Central memory CD4-positive, alpha-beta T cell (primary cell): ENCODE measurements at regions not wholly inside any gene's neighbourhood (a gene's known extent, or its start where the extent isn't known, plus 50 kb on each side); places are given as distances from the start of the nearest gene placed in this dataset.

Experiments
- DNase-seq: peaks from one replicate; pipeline ENCODE4 v3.0.0; 2022

DNA sequence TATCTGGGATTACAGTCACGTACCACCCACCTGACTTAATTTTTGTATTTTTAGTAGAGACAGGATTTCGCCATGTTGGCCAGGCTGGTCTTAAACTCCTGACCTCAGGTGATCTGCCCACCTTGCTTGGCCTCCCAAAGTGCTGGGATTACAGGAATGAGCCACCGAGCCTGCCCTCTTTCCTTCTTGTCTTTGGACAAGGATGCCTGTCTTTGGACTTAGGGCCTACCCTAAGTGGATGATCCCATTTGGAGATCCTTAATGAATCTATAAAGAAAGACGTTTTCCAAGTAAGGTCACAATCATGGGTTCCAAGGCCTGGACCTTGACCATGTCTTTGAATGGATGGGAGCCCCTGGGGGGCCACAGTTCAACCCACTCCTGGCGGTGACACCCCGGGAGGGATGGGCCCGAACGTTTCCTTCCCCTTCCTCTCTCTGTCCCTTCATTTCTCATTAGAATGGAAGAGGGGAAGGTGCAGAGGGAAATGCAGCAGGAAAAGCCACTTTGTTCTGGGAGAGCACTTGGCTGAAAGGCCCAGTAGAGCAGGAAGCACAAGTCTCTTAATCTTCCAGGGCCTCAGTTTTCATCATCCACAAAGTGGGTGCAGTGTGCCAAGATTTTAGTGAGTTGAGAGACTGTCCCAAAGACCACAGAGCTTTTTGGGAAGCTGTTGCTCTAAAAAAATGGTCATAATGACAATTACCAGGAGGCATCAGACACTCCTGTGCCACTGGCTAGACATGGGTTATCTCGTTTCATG is 353.3 kb downstream of the SEC14L1 start:
- no peak for DNase-seq

DNA sequence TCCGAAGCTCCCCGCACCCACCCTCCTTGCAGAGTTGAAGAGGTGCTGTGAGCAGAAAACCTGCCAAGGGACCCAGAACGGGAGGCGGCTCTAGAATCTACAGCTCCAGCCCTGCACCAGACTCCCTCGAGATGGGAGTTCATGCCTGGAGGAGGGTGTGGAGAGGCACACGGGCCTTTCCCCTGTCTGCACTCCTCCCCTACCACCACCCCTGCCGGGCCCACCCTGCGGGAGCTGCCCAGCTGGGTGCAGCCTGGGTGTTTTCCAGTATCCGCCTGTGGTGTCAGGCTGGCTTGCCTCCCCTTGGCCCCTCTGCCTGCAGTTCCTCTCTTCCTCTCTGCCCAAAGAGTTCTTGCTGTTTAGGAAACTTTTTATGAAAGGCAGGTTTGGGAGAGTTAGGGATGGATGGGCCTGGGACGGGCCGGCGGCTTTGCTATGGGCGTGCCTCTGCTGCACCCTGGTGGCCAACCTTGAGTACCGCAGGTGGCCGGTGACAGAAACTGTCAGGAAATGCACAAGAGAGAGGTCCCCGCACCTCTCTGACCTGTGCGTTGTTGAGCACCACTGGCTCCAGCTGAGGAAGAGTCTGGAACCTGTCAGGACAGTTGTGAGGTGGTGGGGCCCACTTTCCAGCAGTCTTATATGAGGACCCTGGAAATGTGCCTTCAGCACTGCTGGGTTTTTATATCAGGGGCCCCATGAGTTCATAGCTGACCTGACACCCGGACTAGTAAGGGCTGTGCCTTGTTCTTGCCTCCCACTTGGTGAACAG is 354.1 kb downstream of the SEC14L1 start:
- DNase-seq = peak; percentile 67

DNA sequence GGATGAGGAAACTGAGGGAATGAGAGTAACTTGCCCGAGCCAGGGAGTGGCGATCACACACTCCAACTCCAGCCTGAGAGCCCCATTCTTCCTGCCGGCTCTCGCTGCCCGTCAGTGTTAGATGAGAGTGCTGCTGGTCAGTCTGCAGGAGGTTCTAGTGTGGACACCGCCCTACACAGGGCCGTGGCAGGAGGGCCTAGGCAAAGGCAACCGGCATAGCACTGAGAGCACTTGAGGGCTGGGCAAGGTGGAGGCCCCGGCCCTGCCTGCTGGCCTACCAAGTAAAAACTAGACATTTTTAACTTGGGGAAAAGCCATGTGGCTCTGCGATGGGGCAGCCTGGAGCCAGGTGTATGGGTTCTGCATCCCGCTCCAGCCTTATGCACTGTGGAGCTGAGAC is 354.8 kb downstream of the SEC14L1 start:
- DNase-seq = no peak

DNA sequence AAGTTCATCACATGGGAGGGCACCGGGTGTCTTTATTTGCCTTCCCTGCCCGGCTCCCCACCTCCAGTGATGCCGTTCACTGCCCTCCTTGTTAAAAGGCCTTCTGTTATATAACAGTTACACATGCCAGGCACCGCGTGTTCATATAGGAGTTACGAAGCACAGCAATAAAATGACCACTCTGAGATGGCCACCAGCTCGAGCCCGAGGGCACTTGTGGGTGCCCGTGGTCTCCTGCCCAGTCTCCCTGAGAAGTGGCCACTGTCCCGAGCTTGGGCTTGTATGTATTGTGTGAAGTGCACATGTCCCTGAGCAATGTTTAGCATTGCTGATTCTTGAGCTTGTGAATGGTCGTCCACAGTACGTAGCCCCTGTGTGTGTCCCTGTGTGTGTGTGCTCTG is 355.6 kb downstream of the SEC14L1 start:
- DNase-seq = no peak

DNA sequence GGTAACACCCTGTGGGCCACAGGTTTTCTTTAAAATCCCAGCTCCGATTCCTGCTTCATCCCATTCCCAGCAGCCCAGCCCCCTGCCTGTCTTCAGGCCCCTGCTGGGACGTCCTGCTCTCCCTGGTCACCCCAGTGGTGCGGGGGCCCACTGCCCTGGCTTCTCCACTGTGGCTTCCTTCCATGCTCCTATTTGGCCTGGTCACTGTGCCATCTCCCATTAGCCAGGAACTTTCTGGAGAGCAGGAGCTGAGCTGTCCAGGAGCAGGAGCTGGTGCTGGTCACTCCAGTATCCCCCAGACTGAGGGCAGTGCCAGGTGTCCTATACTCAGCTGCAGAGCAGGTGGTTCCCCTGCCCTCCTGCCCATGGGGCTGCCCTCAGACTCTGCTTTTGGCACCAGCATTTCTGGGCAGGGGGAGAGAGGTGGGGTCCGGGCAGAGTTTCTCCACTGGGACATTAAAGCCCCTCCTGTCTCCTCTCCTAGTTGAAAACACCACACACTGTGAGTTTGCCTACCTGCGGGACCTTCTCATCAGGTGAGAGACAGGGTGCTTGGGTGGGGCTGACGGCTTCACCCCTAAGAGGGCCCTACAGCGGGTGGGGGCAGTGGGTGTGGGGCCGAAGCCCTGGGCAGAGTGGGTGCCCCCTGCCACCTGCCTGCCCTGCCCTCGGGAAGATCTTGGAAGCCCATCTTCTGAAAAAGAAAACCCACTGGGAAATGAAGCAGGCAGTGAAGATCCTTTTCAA is 356.2 kb downstream of the SEC14L1 start:
- no peak for DNase-seq

DNA sequence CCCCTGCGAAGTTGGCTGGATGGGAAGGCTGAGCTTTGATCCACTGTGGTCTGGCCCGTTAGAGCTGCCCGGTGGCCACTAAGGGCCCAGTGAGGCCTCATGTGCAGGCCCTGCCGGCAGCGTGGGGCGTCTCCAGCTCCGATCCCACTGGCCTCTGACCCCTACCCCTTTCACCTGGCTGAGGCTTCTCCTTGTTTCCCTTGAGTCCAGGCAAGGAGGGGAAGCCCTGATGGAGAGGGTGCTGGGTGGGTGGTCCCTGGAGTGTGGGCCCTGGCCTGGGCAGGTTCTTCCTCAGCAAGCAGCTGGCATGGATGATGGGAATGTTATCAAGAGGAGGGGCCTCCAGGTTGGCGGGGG is 356.8 kb downstream of the SEC14L1 start:
- no peak for DNase-seq

DNA sequence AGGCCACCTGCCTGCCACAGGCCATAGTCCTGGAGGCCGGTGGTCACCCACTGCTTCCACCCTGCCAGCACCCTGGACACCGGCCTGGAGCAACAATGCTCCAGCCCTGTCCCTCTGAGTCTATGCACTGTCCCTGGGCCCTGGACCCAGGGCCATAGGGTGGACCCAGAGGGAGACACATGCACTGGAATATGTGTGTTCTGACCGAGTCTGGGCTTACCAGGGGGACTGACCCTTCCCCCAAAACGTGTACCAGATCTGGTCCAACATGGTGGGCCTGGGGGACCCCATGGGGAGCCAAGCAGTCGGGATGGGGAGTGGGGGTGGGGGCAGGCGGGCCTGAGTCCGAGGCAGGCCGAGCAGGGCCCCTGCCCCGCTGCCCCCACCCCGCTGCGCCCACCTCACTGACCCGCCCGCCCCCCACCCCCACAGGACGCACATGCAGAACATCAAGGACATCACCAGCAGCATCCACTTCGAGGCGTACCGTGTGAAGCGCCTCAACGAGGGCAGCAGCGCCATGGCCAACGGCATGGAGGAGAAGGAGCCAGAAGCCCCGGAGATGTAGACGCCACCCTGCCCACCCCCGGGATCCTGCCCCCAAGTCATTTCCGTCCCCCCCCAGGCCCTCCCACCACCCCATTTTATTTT is 357.4 kb downstream of the SEC14L1 start:
- DNase-seq = no peak

DNA sequence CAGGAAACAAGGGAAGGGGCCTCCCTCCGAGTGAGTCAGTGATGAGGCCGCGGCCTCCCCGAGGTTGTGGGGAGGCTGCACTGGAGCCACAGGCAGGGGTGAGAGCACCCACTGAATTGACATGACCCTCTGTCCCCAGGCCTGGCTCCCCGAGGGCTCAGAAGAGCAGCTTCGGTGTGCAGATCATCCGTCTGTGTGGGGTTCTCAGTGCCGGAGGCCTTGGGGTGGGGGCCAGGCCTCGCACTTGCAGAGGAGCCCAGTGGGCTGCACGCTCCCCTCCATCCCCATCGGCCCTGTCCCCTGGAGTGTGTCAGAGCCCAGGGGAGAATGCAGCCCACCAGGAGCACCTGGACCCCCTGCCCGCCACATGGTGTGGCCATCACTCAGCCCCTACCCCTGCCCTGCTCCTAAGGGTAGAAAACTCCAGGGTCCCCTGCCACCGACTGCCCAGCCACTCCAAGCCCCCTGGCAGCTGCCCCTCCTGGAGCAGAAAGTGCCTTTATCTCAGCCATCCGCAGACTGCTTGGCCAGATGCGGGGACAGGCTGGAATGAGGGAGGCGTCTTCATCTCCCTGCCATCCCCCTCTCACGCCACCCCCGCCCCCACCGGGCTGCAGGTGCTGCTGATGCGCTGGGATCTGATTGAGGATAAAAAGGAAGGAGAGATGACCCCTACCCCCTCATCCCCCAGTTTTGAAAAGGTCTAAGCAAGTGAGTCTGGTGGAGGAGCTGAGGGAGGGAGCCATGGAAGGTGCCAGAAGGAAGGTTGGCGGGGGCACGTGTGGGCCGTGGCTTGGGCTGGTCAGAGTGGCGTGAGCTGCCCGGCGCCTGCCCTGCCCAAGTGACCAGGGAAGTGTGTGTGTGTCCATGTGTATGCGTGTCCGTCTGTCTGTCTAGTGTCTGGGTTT is 358.3 kb downstream of the SEC14L1 start:
- DNase-seq = no peak

DNA sequence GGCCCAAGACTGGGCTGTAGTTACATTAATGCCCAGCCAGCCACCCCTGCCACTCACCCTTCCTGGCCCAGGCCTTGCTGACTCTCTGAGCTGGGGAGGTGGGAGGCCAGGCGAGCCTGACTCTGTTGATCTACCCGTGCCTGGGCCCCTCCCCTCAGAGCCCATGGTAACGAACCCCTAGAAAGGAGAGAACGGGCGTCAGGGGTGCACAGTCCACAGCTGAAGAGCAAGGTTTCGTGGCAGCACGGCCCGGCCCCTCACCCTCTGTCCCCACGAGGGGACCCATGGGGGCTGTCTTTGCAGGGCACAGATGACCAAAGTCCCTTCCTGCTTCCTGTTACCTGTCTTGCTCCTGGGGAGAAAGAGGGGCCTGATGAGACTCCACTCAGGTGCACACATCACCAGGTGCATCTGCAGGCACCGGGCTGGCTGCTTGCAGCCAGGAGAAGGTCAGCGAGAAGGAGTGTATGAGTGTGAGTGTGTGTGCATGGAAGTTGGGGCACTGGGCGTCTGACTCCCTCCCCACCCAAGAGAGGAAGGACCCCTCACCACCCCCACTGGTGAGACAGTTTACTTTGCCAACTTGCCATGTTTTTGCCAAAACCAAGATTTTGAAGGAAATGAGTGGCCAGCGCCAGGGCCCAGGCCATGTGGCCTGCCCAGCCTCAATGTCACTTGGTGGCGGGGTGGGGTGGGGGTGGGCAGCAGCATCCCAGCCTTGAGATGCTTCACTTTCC is 359.1 kb downstream of the SEC14L1 start:
- DNase-seq = no peak

DNA sequence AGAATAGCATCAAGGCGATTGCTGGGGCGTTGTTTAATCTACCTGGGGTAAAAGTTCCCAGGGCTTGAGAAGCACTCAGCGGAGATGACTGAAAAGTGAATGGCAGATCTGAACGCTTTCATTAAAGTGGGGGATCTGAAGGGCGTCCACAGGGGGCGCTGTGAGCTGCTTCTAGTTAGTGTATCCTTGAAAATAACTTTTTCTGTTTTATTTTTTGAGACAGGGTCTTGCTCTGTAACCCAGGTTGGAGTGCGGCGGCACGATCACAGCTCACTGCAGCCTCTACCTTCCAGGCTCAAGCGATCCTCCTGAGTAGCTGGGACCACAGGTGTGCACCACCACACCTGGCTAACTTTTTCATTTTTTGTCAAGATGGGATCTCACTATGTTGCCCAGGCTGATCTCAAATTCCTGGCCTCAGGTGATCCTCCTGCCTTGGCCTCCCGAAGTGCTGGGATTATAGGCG is 360.4 kb downstream of the SEC14L1 start:
- DNase-seq = no peak

DNA sequence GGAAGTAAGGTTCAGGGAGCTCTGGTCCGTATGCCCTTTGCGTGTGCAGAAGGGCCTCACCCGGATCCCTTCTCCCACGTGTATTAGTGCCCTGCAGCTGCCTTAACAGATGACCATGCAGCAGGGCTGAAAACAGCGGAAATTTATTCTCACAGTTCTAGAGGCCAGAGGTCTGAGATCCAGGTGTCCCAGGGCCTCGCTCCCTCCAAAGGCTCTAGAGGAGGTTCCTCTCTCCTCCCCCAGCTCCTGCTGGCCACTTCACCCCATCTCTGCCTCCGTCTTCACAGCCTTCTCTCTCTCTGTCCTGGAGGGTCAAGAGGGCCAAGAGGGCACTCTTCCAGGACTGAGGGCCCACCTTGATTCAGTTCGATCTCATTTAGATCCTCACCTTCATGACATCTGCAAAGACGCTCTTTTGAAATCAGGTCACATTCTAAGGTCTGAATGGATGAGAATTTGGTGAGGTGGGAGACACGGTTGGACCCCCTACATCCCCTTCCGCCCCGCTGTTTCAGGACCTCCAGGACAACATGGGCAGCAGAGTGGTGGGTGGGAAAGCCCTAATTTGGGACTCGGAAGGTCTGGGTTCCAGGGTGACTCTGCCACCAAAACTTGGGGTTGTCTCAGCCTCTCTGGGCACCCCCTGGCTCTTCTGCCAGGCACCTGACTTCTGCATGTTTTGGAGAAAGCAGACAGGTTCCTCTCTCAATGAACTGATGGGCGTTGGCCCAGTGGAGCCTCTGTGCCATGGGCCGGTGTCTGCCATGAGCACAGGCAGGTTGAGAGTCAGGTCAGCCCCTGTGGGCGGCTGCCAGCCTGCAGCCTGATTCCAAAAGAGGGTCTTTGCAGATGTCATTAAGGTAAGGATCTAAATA is 361.2 kb downstream of the SEC14L1 start:
- no peak for DNase-seq

DNA sequence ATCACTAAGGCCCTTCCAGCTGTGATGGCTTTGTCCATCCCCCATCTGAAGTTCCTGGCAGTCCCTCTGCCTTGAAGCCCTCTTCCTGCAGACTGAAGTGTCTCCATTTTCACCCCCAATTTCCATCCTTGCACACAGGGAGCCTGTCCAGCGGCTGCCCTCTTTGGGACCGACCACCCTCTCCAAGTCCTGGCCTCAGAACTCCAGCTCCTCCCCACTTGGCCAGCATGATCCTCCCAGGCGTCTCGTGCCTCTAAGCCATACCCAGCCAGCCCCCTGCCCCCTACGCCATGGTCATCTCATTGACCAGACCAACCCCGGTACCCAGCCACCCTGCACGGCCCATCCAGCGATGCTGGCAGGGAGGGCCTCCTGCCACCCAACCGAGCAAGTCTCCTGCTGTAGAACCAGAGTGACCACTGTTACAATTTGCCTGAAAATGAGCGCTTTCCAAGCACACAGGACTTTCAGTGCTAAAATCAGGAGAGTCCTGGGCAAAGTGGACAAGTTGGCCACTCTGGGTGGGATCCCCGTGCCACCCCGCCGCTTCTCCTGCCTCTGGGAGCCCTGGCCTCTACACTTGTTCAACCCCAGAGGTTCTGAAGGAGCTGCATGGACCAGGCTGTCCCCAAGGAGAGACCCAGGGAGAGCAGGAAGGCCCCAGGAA is 362.0 kb downstream of the SEC14L1 start:
- no peak for DNase-seq

DNA sequence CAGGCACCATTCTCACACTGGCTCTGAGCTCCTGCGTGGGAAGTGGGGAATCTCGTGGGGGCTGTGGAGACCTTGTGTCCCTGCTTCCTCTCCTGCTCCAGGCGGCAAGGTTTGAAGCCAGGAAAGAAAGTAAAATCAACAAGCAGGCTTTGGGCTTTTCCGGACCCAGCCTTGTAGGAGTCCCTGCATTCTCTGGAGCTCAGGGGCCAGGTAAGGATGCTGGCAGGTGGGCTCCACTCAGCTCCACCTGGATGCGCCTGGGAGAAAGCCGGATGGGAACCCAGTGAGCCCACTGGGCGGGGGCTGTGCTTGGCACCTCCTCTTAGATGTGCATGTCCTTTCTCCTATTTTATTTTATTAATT is 362.5 kb downstream of the SEC14L1 start:
- no peak for DNase-seq

DNA sequence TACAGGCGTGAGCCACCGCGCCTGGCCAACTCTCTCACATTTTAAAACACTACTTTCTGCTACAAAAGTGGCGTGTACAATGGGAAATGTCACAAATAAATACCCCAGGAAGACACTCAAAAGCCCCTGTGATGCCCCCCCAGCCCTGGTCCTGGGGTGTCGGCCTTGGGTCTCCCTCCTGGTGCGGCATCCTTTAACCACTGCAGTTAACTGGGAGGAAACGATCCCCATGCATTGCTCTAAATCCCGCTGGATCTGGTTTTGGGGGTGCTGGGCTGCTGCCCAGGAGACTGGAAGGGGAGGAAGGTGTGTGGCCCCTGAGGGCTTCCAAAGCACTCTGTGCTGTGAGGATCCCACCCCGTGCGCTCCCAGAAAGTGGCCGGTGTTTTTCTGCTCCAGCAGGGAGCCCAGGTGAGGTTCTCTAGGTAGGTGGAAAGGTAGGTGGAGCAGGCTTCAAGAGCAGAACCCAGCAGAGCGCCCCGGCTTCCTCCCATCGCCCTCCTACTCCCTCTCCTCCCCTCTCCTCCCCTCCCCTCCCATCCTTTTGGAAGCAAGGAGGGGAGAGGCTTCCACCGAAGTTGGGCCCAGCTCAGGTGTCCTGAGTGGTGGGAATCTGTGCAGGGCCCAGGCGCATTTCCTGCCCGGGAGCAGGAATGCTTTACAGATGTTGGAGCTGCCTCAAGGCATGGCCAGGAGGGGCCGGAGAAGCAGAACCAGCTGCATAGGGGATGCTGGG is 363.3 kb downstream of the SEC14L1 start:
- no peak for DNase-seq

DNA sequence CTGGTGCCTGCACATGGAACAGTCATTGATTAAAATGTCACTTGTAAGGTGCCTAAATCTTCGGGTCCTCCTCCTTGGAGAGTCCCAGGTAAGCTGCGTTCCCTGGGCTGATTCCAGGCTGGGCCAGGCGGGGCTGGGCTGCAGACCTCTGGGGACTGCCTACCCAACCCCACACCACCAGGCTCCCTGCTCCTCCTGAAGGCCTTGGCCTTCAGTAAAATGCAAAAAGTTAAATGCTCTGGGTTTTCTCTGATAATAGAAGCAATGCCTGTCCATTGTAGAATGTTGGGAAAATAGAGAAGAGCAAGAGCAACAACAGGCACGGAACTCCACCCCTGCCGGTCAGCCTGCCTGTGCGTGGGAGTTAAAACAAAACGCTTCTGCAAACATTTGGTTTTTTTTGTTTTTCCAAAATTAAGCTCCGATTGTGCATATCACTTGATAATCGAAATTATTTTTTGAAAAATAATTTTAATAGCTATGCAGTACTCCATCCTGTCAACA is 363.9 kb downstream of the SEC14L1 start:
- no peak for DNase-seq

DNA sequence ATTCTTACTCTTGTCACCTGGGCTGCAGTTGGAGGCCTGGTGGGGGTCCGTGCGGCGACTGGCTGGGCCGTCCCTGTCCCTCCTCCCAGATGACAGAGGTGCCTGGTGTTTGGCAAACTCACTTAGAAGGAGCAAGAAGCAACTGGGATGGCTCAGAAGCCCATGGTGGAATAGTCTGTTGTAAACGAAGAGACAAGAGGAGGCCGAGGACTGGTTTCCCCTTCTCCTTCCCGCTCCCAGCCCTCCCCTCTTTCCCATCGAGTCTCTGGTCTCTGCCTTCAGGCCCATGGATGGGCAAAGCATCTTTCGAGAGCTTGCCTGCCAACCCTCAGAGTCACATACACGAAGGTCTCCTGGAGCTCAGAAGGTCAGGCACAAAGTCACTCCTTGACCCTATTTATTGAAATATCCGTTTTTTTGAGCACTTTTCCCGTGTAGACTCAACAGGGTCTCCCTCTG is 364.4 kb downstream of the SEC14L1 start:
- no peak for DNase-seq

DNA sequence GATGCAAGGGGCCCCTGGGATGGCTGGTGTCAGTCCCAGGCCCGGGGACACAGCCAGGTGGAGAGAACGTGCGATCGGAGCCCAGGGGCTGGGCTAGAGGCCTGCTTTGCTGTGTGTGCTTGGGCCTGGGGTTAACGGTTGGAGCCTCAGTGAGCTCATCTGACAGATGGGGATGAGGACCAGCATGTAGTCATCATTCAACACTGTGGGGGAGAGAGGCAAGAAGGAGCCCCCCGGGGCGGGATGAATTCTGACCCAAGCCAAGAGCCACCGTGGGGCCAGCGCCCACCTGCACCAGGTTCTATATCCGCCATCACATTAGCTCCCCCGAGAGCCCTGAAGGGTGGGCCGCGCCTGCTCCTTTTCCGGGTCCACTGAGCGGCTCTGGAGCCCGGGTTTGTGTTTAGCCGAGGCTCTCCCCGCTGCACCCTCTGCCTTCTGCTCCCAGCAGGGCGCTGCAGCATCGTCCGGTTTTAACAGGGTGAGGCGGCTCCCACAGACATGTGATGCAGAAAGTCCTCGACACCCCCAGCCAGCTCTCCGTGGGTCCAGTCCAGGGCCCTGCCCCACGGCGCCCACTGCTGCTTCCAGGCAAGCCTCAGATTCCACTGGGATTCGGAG is 365.7 kb downstream of the SEC14L1 start:
- DNase-seq = no peak
